Activated T-cell treated with anti-CD3 and anti-CD28 coated beads, Interleukin-2, amount 50 U/mL, for 48 hours (primary cell): ENCODE measurements at regions not wholly inside any gene's neighbourhood (a gene's known extent, or its start where the extent isn't known, plus 50 kb on each side); places are given as distances from the start of the nearest gene placed in this dataset.
"Not testable (repeated sequence)": the region's sequence is repeated elsewhere in the genome, so short reads cannot be mapped to it uniquely, and the experiment has no call there.

Experiments used
- DNase-seq, 2 experiments: peaks; one replicate each; pipeline ENCODE4 v3.0.0-alpha.2; 2020

GRCh38 chr15:62218841-62219240, 53.8 kb upstream of the C2CD4B start:
- DNase-seq: no peak

DNA sequence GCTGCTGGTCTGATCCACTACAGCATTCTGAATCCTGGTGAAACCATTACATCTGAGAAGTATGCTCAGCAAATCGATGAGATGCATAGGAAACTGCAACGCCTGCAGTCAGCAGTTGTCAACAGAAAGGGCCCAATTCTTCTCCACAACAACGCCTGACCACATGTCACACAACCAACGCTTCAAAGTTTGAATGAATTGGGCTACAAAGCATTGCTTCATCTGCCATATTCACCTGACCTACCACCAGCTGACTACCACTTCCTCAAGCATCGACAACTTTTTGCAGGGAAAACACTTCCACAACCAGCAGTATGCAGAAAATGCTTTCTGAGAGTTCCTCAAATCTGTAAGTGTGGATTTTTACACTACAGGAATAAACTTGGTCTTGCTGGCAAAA, 54.7 kb upstream of the C2CD4B start:
- no peak for DNase-seq

DNA sequence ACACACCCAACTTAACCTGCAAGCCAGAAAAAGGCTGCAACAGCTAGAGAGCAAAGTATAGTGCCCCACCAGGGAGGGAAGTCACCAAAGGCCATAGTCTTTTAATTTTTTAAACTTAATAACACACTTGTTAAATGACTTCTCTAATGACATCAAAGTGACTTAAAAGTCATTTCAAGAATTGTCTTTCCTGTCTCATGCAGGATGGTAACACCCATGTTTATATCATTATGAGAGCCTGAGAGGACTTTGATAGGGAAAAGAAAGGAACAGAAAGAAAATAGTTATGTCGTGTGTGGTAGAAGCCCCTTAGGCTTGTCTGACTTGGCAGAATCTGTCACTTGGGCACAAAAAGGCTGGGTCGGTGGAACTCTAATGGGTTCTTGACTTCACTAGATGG, 57.9 kb upstream of the C2CD4B start:
- no peak for DNase-seq

DNA sequence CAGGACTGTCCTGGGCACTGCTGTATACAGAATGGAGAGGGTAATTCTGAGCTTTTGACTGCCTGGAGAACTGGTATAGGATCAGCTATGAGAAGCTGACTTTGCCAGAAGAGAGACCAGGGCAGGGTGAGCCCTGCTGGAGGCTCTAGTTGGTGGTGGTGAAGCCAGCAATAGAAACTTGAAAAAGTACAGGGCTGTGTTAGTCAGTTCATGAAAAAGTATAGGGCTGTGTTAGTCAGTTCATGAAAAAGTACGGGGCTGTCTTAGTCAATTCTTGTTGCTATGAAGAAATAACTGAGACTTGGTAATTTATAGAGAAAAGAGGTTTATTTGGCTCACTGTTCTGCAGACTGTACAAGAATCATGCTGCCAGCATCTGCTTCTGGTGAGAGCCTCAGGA, 63.5 kb upstream of the C2CD4B start:
- DNase-seq: no peak

DNA sequence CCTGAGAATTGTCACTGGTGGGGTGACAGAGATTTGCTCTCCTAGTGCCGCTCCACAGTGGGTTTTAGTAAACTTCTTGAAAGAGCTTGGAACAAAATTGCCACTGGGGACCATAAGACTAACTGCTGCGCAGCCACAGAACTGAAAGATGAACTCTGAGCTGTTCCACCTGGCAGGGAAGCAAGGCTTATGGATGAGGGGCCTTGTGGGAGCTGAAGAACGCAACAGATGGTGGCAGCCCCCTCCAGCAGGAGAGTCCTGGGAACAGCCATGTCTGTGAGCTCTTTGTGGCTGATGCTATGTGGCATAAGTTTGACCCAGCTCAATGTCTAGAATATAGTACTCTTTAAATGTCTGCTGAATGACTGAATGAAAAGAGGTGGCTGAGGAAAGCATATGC, 66.8 kb upstream of the C2CD4B start:
- no peak for DNase-seq

- DNase-seq: no peak
Observed at GRCh38 chr15:62240121-62241096, 75.3 kb upstream of the C2CD4B start.

- DNase-seq: peak in 1 of 2 experiments; percentile 19
Observed at GRCh38 chr15:62241135-62241770, 76.2 kb upstream of the C2CD4B start.

DNA sequence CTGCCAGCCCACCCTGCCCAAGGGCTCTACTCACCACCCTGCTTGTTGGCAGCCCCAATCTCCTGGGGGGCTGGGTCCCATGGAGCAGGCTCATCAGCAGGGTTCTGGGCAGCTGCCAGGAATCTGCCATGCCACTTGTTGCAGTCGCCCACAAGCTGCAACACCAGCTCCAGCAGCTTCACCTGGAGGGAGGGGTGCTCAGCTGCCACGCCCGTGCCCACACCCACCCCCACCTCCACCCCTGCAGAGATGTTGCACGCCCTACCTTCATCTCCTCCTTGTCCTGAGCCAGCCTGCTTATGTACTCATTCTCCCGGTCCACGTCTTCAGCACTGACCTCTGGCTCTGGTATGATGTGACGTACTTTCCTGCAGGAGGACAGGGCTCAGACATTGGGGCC, 77.9 kb upstream of the C2CD4B start:
- DNase-seq: no peak

DNA sequence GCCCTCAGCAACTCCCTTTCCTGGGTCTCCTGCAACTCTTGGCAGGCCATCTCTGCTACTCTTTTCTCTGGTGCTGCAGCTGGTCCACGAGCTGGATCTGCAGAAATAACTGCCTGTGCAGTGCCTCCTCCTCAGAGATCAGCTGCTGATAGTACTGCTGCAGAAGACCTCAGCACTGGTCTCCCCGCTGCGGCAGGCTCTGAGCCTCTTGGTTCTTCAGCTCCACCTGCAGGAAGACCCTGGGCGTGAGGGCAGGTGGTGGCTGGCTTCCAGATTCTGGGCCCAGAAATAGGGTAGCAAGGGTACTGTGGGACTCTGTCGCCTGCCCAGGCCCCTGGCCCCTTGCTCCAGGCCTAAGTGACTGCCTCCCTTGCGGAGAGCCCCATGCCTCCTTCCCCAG, 79.7 kb upstream of the C2CD4B start:
- DNase-seq: no peak

- no peak for DNase-seq
Observed at GRCh38 chr15:62248277-62248984, 83.3 kb upstream of the C2CD4B start.

DNA sequence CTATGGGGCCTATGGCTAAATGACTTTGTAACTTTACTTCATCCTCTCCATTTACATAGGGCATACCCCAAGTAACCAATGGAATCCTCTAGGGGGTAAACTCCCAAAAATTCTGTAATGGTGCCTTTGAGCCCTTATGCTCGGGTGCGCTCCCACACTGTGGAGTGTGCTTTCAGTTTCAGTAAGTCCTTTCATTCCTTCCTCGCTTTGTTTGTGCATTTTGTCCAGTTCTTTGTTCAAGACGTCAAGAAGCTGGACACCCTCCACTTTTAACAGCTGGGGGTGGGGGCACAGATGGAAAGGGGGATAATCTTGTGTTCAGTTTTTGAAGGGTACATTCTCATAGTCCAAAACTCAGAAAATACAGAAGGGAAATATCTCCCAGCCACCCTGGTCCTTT, 84.4 kb upstream of the C2CD4B start:
- DNase-seq: no peak

DNA sequence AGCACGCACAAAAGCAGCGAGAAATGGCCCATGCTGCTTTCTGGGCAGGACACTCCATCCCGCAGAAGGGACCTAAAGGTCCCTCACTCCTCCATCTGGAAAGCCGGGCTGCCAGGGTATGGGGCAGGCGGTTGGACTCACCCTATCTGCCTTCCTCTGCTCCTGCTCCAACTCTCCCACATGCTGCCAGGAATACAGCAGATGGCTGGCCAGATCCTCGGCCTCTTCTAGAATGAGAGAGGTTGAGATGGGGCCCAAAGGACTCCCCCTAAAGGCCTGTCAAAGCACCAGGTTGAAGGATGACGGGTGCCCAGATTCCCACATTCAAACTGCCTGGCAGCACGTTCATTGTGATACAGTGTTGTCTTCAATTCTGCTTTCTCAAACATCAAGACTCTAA, 85.1 kb upstream of the C2CD4B start:
- no peak for DNase-seq

- DNase-seq: no peak
Observed at GRCh38 chr15:62250978-62251377, 85.9 kb upstream of the C2CD4B start.

DNA sequence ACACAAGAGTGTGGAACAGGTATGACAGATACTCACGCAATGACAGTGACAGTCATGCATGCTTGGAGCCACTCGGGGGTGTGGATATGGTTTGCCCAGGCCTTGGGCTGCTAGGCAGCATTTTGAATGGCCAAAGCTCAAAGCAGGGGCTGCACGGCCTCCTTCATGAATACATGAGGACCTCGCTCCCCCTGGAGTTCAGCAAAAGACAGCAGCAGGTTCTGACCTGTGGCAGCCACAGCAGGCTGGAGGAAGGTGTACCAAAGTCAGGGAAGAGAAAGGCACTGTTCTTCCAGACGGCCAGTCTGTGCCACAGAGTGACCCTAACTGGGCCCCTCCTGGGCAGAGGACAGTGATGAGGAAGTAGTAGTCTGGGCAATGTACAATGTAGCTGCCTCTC, 88.2 kb upstream of the C2CD4B start:
- DNase-seq: no peak

- DNase-seq: peak; percentile 82 to 84
Observed at GRCh38 chr15:62254137-62254934, 89.3 kb upstream of the C2CD4B start.

- DNase-seq: not testable (repeated sequence)
Observed at GRCh38 chr15:62256430-62256829, 91.3 kb upstream of the C2CD4B start.

GRCh38 chr15:62257996-62258521, 93.0 kb upstream of the C2CD4B start:
- DNase-seq: no peak

DNA sequence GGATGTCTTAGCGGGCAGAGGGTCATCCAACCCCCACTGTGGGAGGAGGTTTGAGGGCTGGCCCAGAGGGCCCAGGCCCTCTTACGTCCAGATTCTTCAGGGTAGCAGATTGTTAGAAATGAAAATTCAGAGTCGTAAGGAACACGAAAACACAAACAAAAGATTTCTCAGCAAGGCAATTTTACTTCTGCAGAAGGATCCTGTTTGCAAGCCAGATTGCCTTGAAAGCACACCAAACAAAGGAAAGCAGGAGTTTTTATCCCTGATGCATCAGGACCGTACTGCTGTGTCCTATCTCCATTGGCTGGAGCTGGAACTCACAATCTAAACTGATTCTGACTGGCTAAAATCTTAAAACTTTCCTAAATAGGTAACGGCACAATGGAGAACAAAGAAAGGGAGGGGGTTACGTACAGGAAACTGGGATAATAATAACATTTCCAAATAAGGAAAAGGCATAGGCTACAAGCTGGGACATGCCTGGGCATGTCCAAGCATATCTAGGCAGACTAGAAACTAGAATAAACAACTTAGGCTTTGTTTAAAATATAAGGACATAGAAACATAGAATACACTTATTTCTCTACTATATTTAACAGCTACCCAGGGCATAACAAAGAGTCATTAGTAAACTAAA, 97.3 kb upstream of the C2CD4B start:
- DNase-seq: no peak

DNA sequence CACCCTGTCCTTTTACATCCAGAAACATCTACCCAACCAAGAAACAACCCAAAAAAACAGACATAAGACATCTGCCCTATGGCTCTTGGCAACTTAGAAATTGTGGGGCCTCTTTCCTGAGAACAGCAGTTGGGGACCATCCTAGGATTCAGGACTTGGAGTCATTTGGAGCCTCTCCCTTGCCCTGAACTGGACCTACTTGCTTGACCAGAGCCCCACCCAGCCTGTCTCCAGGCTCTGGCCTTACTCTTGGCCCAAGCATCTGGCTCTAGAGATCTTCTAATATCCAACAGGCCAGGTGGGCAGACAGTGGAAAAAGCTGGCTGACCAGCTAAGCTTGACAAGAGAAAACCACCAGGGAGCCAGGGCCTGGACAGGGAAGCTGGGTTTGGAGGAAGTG, 99.1 kb upstream of the C2CD4B start:
- DNase-seq: no peak

- no peak for DNase-seq
Observed at GRCh38 chr15:62269504-62269903, 104.4 kb upstream of the C2CD4B start.

DNA sequence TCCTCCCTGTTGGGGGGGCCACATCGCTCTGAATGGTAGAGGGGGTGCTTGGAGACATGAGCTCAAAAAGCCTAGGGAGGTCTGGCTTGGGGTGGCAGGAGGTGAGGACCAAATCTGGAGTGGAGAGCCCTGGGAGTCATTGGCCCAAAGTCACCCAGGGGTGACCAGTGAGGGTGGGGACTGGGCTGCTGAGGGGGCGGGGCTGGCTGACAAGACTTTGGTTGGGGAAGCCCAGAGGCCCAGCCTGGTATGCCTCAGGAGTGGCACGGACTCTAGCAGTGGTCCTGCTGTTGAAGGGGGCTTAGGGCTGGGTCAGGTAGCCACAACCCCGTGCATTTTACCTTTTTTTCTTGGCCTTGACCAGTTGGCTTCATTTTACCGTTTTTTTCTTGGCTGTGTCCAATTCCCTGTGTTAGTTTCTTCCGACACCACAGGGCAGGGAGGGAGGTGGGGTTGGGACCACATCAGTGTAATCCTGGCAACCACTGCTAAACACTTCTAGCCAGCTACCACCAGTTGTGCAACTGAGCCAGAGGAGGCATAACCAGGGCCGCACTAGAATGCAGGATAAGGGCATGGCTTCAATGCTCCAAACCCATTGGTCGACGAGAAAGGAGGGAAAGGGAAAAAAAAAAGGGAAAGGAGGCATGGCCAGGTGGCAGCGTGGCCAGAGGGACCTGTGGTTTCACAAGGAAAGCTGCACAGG, 105.3 kb upstream of the C2CD4B start:
- DNase-seq: no peak
